Activated T-helper 2 cell treated with anti-CD3 and anti-CD28 coated beads, Interferon-gamma antibody, Interleukin-2, Interleukin-4, amounts not matched to agents 10 μg/mL and 5 μg/mL and 100 μg/mL, durations not matched to agents 14 hours and 24 hours and 36 hours (primary cell): ENCODE measurements at regions not wholly inside any gene's neighbourhood (a gene's known extent, or its start where the extent isn't known, plus 50 kb on each side); places are given as distances from the start of the nearest gene placed in this dataset.

Source experiments
- DNase-seq: peaks from one replicate; pipeline ENCODE4 v3.0.0; 2021; ENCODE audit warnings: low spot score
- H3K27ac Mint-ChIP-seq: one replicate; pipeline ENCODE4 v1.8.0; 2021; ENCODE audit warnings: mixed read lengths
- H3K27me3 Mint-ChIP-seq: one replicate; pipeline ENCODE4 v1.8.0; 2021; ENCODE audit warnings: low read depth, mixed read lengths
- H3K36me3 Mint-ChIP-seq: one replicate; pipeline ENCODE4 v1.8.0; 2021; ENCODE audit warnings: low read depth, mixed read lengths
- H3K4me1 Mint-ChIP-seq: one replicate; pipeline ENCODE4 v1.8.0; 2021; ENCODE audit warnings: low read depth, mixed read lengths
- H3K4me3 Mint-ChIP-seq: one replicate; pipeline ENCODE4 v1.8.0; 2021; ENCODE audit warnings: low read depth, mild to moderate bottlenecking, moderate library complexity, mixed read lengths
- H3K9me3 Mint-ChIP-seq: one replicate; pipeline ENCODE4 v1.8.0; 2021; ENCODE audit warnings: mixed read lengths
- intact Hi-C: fragments of 100-400 bp; cut with micrococcal nuclease; formaldehyde crosslinking; loops from one replicate; pipeline ENCODE4 v1.15.1; 2023

GRCh38 chr6:166684866-166685265, 57.8 kb upstream of the RPS6KA2 start:
- Mint-ChIP-seq H3K9me3 (no peaks in the 10 kb centered on the region), H3K27me3 (no peaks in the 10 kb centered on the region), H3K4me1 (no peaks in the 10 kb centered on the region), H3K36me3 (no peaks in the 10 kb centered on the region), H3K4me3 (no peak overlapping the region), H3K27ac (no peak overlapping the region)
- DNase-seq = no peak
- intact Hi-C loops = no loop called here

- intact Hi-C loops = no loop called here
- Mint-ChIP-seq H3K27me3 (no peaks in the 10 kb centered on the region), H3K36me3 (no peaks in the 10 kb centered on the region), H3K4me3 (no peak overlapping the region), H3K27ac (no peak overlapping the region), H3K9me3 (no peaks in the 10 kb centered on the region), H3K4me1 (no peaks in the 10 kb centered on the region)
- no peak for DNase-seq
Measured at GRCh38 chr6:166684170-166684569, 57.1 kb upstream of the RPS6KA2 start.

- Mint-ChIP-seq H3K9me3 (no peaks in the 10 kb centered on the region), H3K27me3 (no peaks in the 10 kb centered on the region), H3K4me3 (no peak overlapping the region), H3K36me3 (no peaks in the 10 kb centered on the region), H3K4me1 (no peaks in the 10 kb centered on the region), H3K27ac (no peak overlapping the region)
- intact Hi-C loops = no loop called here
- no peak for DNase-seq
Measured at GRCh38 chr6:166683477-166683876, 56.4 kb upstream of the RPS6KA2 start.

- intact Hi-C loops = no loop called here
- DNase-seq = no peak
- no peaks in the 10 kb centered on the region for H3K36me3 Mint-ChIP-seq
- H3K4me3 Mint-ChIP-seq = no peak overlapping the region
- H3K27me3 Mint-ChIP-seq = no peaks in the 10 kb centered on the region
- H3K27ac Mint-ChIP-seq = no peak overlapping the region
- no peaks in the 10 kb centered on the region for H3K9me3 Mint-ChIP-seq
- H3K4me1 Mint-ChIP-seq = no peaks in the 10 kb centered on the region
Measured at GRCh38 chr6:166679566-166679965, 52.5 kb upstream of the RPS6KA2 start.

GRCh38 chr6:166678426-166678825, 51.4 kb upstream of the RPS6KA2 start:
- Mint-ChIP-seq H3K4me3 (no peak overlapping the region), H3K4me1 (no peaks in the 10 kb centered on the region), H3K27me3 (no peaks in the 10 kb centered on the region), H3K36me3 (no peaks in the 10 kb centered on the region), H3K27ac (no peak overlapping the region), H3K9me3 (no peaks in the 10 kb centered on the region)
- intact Hi-C loops = no loop called here
- no peak for DNase-seq

GRCh38 chr6:166677941-166678340, 50.9 kb upstream of the RPS6KA2 start:
- Mint-ChIP-seq H3K27me3 (no peaks in the 10 kb centered on the region), H3K4me3 (no peak overlapping the region), H3K9me3 (no peaks in the 10 kb centered on the region), H3K27ac (no peak overlapping the region), H3K4me1 (no peaks in the 10 kb centered on the region), H3K36me3 (no peaks in the 10 kb centered on the region)
- no peak for DNase-seq
- intact Hi-C loops = no loop called here
